GM19035 (cell line): ENCODE measurements at regions not wholly inside any gene's neighbourhood (a gene's known extent, or its start where the extent isn't known, plus 50 kb on each side); places are given as distances from the start of the nearest gene placed in this dataset.

Experiments used
- ATAC-seq: cut with Tn5 transposase; IDR thresholded peaks from one replicate; pipeline ENCODE4 v1.9.1; 2021; ENCODE audit not compliant: unreplicated experiment

DNA sequence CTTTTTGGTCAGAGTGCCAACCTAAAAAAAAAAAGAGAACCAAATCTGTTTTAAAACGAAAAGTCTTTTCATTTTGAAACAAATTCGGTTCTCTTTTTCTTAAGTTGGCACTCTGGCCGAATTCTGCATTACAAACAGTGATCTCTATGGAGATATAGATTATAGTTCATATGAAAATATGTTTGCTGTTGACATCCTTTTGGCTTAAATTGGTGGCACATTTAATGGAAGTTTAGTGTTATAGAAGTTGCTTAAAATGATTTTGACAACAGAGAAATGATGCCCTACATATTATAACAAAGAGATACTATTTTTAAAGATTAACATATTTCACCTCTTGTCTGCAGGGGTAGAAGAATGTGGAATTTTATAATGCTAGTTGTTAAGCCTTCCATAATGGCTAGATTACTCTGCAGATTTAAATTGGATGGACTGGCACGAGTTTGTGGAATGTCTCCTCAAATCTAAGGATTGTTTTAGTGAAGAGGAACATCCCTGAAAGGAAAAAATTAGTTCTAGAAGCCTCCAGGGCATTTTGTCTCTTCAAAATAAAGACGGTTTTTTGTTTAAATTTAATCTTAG lies 222.9 kb upstream of the CDH2 start:
- ATAC-seq, result no peak

DNA sequence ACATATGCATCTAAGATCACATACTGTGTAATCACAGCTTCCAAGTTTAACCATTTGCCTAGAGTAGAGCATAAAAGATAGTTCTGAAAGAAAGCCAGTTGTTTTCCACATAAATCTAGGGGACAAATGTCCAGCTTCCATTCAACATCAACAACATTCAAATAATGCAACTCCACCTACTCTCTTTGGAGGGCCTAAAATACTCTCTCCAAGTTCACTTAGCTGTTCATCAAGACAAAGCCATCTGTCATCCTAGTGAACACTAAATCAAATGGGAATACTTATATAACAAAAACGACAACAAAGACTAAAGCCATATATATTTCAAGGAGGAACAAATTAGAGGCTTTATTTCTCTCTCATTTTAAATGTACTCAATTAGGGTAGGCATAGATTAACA lies 221.5 kb upstream of the CDH2 start:
- no peak for ATAC-seq

- no peak for ATAC-seq
Observed at GRCh38 chr18:28390022-28390421, 213.1 kb upstream of the CDH2 start.

DNA sequence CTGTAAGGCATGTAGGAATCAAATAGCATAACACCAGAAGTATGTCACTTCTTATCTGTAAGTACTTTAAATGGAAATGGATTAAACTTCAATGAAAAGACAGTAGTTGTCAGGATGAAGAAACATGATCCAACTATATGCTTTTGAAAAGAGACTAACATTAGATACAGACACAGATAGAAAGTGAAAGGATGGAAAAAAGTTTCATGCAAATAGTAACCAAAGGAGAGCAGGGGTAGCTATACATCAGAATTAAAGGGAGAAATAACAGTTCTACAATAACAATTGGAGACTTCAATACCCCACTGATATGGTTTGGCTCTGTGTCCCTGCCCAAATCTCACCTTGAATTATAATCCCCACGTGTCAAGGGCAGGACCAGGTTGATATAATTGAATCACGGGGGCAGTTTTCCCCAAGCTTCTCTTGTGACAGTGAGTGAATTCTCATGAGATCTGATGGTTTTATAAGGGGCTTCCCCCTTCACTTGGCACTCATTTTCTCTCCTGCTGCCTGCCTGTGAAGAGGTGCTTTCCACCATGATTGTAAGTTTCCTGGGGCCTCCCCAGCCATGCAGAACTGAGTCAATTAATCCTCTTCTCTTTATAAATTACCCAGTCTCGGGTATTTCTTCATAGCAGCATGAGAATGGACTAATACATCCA lies 205.4 kb upstream of the CDH2 start:
- ATAC-seq, result no peak

DNA sequence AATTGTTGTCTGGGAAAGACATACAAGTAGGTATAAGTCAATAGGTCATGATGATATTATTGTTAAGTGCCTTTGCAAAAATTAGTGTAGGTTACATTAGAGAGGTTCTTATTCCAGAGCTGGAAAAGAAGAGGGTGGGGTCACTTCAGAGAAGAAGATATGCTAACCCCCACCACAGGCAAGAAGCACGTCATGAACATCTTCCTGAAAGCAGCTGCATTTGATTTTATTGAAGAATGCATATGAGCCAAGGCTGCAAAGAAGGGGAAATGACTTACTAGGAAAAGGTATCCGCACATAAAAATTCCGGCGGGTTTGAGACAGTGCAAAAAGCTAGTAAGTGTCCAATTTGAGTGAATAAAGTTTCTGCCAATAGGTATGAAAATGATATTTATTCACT lies 195.3 kb upstream of the CDH2 start:
- no peak for ATAC-seq

DNA sequence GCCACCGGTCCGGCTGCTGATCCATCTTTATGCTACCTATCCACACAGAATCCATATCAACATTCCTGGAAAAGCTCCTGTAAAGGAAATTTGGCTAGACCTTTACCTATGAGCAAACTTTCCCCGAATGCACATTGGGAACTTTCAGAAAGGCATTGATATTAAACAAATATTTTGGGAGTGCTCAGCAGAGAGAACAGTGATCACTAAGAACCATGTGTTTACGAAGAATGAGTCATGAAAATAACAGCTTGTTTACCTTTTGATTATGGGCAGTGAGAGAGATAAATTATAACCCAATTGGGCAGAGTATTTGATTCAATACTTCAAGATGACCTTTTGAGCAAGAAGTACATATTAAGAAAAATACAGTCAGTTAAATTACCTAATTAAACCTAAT lies 189.7 kb upstream of the CDH2 start:
- ATAC-seq, result no peak

GRCh38 chr18:28365411-28365831 lies 188.5 kb upstream of the CDH2 start:
- ATAC-seq, result no peak

DNA sequence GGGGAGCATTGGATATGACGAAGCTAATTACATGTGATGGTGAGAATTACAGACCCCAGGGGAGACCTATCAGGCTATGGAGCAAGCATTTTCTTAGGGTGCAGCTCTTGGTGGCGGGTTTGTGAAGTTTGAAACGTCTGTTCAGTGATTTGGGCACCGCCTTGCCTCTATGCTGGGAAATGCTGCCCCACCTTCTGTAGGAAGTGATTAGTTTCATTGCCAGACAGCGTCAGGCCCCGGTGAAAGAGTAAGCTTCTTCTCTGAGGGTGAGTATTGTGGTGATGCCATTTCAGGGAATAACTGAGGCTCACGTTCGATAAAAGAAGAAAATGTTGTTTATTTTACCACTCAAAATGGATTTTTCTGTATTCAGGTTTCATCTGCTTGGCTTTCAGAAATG lies 186.2 kb upstream of the CDH2 start:
- no peak for ATAC-seq

- no peak for ATAC-seq
Observed at GRCh38 chr18:28359176-28359575, 182.2 kb upstream of the CDH2 start.

- no peak for ATAC-seq
Observed at GRCh38 chr18:28357766-28358401, 181.0 kb upstream of the CDH2 start.

- ATAC-seq, result no peak
Observed at GRCh38 chr18:28350821-28351220, 173.9 kb upstream of the CDH2 start.

GRCh38 chr18:28342231-28342630 lies 165.3 kb upstream of the CDH2 start:
- no peak for ATAC-seq

GRCh38 chr18:28338316-28338715 lies 161.4 kb upstream of the CDH2 start:
- ATAC-seq, result no peak

DNA sequence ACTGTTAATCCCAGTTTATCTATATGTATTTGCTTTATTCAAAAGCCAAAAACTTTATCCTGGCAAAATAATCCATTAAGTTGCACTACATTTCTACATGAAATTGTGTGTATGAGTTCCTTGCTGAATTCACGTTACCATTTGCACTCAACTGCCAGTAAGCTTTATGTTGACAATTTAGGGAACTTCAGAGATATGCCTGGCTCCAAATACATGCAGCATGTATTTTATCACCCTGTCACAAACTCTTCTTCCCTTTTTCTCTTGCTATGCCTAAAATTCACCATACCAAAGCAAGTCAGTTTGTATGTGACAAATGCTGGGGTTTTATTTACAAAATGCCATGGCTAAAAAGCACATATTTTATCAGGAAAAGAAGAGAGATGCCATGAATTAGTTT lies 157.6 kb upstream of the CDH2 start:
- no peak for ATAC-seq

- no peak for ATAC-seq
Observed at GRCh38 chr18:28332071-28332470, 155.1 kb upstream of the CDH2 start.

- no peak for ATAC-seq
Observed at GRCh38 chr18:28331551-28331950, 154.6 kb upstream of the CDH2 start.

GRCh38 chr18:28313602-28314001 lies 136.7 kb upstream of the CDH2 start:
- ATAC-seq, result no peak

DNA sequence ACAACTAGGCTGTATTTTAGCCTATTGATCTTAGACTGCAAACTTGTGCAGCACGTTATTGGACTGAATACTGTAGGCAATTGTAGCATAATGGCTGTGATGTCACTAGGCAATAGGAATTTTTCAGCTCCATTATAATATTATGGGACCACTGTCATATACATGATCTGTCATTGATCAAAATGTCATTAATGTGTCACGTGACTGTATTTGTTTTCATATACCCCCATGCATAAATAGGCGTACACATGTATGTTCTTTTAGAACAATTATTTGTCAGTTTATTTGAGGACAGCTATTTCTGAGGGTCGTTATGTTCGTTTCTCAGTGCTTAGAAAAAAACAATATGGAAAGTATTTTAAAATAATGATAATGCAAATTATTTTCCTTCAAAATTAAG lies 111.9 kb upstream of the CDH2 start:
- no peak for ATAC-seq

- ATAC-seq, result no peak
Observed at GRCh38 chr18:28287146-28287545, 110.2 kb upstream of the CDH2 start.

DNA sequence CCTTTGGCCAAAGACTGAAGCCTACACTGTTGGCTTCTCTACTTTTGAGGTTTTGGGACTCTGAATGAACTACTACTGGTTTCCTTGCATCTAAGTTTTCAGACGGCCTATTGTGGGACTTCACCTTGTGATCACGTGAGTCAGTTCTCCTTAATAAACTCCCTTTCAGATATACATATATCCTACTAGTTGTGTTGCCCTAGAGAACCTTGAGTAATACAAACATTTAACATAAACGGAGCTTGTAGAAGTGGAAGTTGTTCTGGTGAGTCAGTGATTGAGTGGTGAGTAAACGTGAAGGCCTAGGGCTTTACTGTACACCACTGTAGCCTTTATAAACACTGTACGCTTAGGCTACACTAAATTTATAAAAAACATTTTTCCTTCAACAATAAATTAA lies 107.2 kb upstream of the CDH2 start:
- no peak for ATAC-seq

GRCh38 chr18:28281400-28281799 lies 104.5 kb upstream of the CDH2 start:
- ATAC-seq, result no peak

GRCh38 chr18:28269750-28270149 lies 92.8 kb upstream of the CDH2 start:
- no peak for ATAC-seq
